GM12872 (cell line): ENCODE measurements at regions not wholly inside any gene's neighbourhood (a gene's known extent, or its start where the extent isn't known, plus 50 kb on each side); places are given as distances from the start of the nearest gene placed in this dataset.

Experiments
- TF ChIP-seq, protein P1 (sequence below): IDR thresholded peaks from 3 replicates; pipeline ENCODE4 v1.5.1; 2011; ENCODE audit warnings: low read depth, mild to moderate bottlenecking, low read length, moderate library complexity; ENCODE audit not compliant: insufficient read depth

DNA sequence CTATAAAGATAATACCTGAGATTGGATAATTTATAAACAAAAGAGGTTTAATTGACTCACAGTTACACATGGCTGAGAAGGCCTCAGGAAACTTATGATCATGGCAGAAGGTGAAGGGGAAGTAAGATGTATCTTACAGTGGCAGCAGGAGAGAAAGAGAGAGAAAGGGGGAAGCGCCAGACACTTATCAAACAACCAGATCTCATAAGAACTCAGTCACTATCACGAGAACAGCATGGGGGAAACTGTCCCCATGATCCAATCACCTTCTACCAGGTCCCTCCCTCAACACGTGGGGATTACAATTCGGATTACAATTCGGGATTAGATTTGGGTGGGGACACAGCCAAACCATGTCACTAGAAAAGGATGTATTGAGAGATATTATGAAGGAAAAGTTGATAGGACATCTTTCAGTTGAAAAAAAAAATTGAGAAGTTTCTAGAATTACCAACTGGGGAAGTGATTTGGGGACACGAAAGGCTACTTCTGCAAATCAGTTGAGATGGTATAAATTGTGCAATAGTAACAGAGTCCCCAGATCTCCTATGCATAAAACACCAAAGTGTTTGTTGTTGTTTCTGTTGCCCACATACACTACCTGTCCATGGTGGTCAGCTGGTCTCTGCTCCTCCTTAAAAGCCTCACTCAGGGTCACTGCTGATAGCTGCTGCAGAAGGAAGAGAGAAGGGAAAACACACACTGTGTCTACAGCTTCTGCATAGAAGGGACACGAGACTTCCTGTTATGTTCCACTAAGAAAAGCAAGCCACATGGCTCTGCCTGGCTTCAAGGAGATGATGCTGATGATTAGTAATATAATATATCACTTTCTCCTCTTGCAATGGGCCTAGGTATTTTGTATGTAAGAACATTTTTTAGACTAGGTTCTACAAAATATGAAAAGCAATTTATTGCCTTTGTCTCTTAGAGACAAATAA, 465.5 kb downstream of the PDZRN4 start:
- TF ChIP-seq, protein P1, sequence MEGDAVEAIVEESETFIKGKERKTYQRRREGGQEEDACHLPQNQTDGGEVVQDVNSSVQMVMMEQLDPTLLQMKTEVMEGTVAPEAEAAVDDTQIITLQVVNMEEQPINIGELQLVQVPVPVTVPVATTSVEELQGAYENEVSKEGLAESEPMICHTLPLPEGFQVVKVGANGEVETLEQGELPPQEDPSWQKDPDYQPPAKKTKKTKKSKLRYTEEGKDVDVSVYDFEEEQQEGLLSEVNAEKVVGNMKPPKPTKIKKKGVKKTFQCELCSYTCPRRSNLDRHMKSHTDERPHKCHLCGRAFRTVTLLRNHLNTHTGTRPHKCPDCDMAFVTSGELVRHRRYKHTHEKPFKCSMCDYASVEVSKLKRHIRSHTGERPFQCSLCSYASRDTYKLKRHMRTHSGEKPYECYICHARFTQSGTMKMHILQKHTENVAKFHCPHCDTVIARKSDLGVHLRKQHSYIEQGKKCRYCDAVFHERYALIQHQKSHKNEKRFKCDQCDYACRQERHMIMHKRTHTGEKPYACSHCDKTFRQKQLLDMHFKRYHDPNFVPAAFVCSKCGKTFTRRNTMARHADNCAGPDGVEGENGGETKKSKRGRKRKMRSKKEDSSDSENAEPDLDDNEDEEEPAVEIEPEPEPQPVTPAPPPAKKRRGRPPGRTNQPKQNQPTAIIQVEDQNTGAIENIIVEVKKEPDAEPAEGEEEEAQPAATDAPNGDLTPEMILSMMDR: no peak

DNA sequence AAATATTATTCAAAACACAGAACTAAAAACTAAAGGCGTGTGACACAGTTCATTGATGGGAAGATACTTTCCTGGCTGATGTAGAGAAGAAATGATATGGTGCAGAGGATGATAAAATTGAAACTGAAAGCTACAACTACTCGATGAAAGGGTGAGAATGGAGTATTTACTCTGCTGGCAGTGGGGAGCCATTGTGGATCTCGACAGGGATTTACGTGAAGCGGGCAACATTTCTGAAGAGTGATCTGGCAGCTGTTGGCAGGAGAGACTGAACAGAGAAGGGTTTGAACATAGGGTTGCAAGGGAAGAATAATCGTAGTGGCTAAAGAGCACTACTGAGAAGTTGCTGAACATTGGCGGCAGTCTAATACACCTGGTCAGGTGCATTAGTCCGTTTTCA, 464.9 kb downstream of the PDZRN4 start:
- TF ChIP-seq, protein P1: no peak

DNA sequence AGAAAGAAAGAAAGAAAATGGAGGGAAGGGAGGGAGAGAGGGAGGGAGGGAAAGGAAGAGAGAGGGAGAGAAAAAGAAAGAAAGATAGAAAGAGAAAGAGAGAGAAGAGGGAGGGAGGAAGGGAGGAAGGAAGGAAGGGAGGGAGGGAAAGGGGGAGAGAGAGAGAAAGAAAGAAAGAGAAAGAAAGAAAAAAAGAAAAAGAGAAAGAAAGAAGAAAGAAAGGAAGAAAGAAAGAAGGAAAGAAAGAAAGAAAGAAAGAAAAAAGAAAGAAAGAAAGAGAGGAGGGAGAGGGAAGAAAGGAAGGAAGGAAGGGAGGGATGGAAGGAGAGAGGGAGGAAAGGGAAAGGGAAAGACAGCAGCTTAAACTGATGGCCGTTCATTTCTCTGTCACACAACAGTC, 457.5 kb downstream of the PDZRN4 start:
- TF ChIP-seq, protein P1: no peak

DNA sequence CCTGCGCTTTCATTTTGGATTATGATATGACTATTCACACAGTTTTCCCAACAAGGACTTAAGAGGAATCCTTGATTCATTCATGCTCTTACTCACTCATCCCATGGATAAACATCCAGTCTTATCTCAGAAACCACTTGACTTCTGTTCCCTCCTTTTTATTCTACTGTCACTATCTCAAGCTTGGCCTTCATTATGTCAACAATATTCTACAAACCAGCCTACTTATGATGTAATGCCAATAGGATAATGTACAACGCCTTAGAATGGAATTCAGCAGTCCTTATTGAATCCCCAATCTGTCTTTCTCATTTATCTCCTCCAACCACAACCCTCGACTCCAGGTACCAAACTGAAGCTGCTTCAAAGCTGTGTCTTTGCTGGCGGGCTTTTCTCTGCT, 448.5 kb downstream of the PDZRN4 start:
- TF ChIP-seq, protein P1: no peak

DNA sequence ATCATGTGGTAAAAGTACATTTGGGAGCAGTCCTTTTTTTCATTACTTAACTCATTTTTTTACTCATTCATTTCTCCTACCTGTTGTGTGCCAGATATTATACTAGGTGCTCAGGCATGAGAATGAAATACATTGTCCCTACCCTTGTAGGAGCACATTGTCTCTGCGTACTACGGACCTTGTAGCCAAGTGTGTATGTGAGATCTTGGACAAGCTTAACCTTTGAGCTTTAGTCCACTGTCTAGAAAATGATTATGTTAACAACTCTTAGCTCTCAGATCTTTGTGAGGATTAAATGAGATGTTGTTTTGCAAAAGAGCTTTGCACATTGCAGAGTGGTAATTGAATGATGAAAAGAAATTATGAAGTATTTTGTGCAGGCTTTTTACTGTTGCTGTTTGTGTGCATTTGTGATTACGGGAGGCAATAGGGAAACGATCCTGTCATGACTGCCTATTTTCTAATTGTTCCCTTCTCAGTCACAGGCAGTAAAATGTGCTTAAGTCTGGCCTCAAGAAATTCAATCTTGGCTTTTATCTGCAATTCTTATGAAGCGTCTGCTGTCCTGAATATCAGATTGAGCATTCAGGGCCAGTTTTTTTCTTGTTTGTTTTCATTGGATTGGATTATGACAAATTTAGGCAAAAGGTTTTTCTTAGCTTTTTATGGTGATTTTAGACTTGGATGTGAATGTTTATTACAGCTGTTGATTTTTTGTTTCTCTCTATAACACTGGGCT, 447.7 kb downstream of the PDZRN4 start:
- TF ChIP-seq, protein P1: no peak

DNA sequence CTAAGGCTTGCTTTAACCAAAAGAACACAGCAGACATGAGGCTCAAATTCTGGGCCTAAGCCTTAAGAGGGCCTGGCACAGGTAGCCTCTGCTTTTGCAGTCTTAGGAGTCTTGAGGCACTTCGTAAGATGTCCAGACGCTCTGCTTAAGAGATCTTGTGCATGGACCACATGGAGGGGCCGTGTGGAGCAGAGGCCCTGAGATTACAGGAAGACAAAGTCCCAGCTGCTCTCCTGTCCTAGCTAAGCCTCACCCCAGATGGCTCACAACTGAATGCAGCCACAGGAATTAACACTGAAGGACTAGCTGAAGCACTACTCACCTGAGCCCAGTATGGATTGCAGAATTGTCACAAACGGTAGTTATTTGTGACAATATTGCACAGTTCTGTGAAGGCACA, 446.0 kb downstream of the PDZRN4 start:
- TF ChIP-seq, protein P1: no peak

DNA sequence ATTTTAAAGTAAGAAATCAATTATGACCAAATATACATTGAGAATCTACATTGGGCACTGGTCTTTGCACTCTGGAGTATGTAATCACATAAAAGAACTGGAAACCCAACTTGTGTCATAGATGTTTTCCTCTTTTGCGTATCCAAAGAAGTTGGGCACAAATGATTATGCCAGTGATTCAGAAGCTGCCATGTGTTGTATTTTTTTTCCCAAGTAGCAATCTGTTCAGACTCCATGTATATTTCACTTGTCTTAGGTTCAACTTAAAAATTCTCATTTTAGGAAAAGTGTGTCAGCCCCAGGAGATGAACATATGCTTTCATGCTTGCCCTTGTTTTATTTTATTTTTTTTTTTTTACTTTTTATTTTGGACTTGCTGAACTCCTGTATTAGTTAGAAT, 441.5 kb downstream of the PDZRN4 start:
- TF ChIP-seq, protein P1: no peak
